Neural cell (in vitro differentiated cells): ENCODE measurements at regions not wholly inside any gene's neighbourhood (a gene's known extent, or its start where the extent isn't known, plus 50 kb on each side); places are given as distances from the start of the nearest gene placed in this dataset.
"Not testable (repeated sequence)": the region's sequence is repeated elsewhere in the genome, so short reads cannot be mapped to it uniquely, and the experiment has no call there.

Source experiments
- H2AFZ ChIP-seq: fragments of 200-600, 300-800 bp; sonication (generic), shearing (Covaris generic); 2 replicates; pipeline ENCODE4 v1.6.0; 2014; ENCODE audit warnings: low read depth, mild to moderate bottlenecking, antibody characterized with exemption, low read length, moderate library complexity
- H3F3A ChIP-seq: fragments of 200-600 bp; shearing (Covaris generic); 2 replicates; pipeline ENCODE4 v1.6.1; 2016; ENCODE audit warnings: mild to moderate bottlenecking, moderate library complexity, mixed read lengths, antibody characterized with exemption, low read length; ENCODE audit not compliant: insufficient read depth, poor library complexity, severe bottlenecking
- H3K27ac ChIP-seq: fragments of 200-600, 300-800 bp; sonication (generic), shearing (Covaris generic); 2 replicates; pipeline ENCODE4 v1.5.1; 2014; ENCODE audit warnings: mild to moderate bottlenecking, low read length, moderate library complexity
- H3K27me3 ChIP-seq: fragments of 300-800, 200-600 bp; sonication (generic), shearing (Covaris generic); 2 replicates; pipeline ENCODE4 v1.6.0; 2014; ENCODE audit warnings: mild to moderate bottlenecking, low read depth, low read length, moderate library complexity; ENCODE audit not compliant: insufficient read depth
- H3K36me3 ChIP-seq: fragments of 300-800, 200-600 bp; sonication (generic), shearing (Covaris generic); 2 replicates; pipeline ENCODE4 v1.5.1; 2014; ENCODE audit warnings: mild to moderate bottlenecking, antibody characterized with exemption, low read length, moderate library complexity; ENCODE audit not compliant: insufficient read depth
- H3K4me2 ChIP-seq: fragments of 300-800, 200-600 bp; sonication (generic), shearing (Covaris generic); 2 replicates; pipeline ENCODE4 v1.6.0; 2014; ENCODE audit warnings: mild to moderate bottlenecking, low read length
- H3K4me3 ChIP-seq: fragments of 300-800, 200-600 bp; sonication (generic), shearing (Covaris generic); 2 replicates; pipeline ENCODE4 v1.5.1; 2014; ENCODE audit warnings: mild to moderate bottlenecking, low read length, moderate library complexity
- H3K79me2 ChIP-seq: fragments of 200-600 bp; shearing (Covaris generic); replicated peaks from 2 replicates; pipeline ENCODE4 v1.6.0; 2014; ENCODE audit warnings: mild to moderate bottlenecking, low read length, moderate library complexity; ENCODE audit not compliant: insufficient read depth
- H3K9ac ChIP-seq: fragments of 300-800, 200-600 bp; sonication (generic), shearing (Covaris generic); 2 replicates; pipeline ENCODE4 v1.6.1; 2016; ENCODE audit warnings: mild to moderate bottlenecking, low read length, mixed read lengths
- H3K9me2 ChIP-seq: fragments of 200-600 bp; shearing (Covaris generic); 2 replicates; pipeline ENCODE4 v1.6.1; 2016; ENCODE audit warnings: mild to moderate bottlenecking, low read length, mixed read lengths; ENCODE audit not compliant: insufficient read depth
- H3K9me3 ChIP-seq: fragments of 200-600, 300-800 bp; sonication (generic), shearing (Covaris generic); 2 replicates; pipeline ENCODE4 v1.6.1; 2016; ENCODE audit warnings: mild to moderate bottlenecking, mixed run types, low read length, moderate library complexity, mixed read lengths
- H4K20me1 ChIP-seq: fragments of 200-600 bp; shearing (Covaris generic); 2 replicates; pipeline ENCODE4 v1.6.1; 2016; ENCODE audit warnings: mild to moderate bottlenecking, mixed run types; ENCODE audit not compliant: insufficient read depth
- EP300 ChIP-seq: fragments of 450-650 bp; conservative IDR thresholded peaks from 2 replicates; pipeline ENCODE4 v1.6.1; 2014; ENCODE audit warnings: antibody characterized with exemption, mild to moderate bottlenecking, moderate library complexity; ENCODE audit not compliant: poor library complexity, severe bottlenecking
- EZH2 ChIP-seq: fragments of 200-600, 300-800 bp; shearing (Covaris generic), sonication (generic); IDR thresholded peaks from 2 replicates; pipeline ENCODE4 v1.6.1; 2014; ENCODE audit warnings: antibody characterized with exemption, low read length, borderline replicate concordance, mild to moderate bottlenecking; ENCODE audit not compliant: insufficient read depth, poor library complexity, severe bottlenecking
- MXI1 ChIP-seq: fragments of 450-650 bp; conservative IDR thresholded peaks from 2 replicates; pipeline ENCODE4 v1.6.1; 2014; ENCODE audit warnings: antibody characterized with exemption, mild to moderate bottlenecking; ENCODE audit not compliant: poor library complexity, severe bottlenecking
- POLR2AphosphoS5 ChIP-seq: IDR thresholded peaks from 2 replicates; pipeline ENCODE4 v1.6.1; 2012
- RAD21 ChIP-seq: fragments of 450-650 bp; conservative IDR thresholded peaks from 2 replicates; pipeline ENCODE4 v1.6.1; 2014; ENCODE audit warnings: antibody characterized with exemption, mild to moderate bottlenecking, moderate library complexity
- SMC3 ChIP-seq: fragments of 450-650 bp; conservative IDR thresholded peaks from 2 replicates; pipeline ENCODE4 v1.6.1; 2014; ENCODE audit warnings: antibody characterized with exemption, mild to moderate bottlenecking, moderate library complexity; ENCODE audit not compliant: poor library complexity
- TAF1 ChIP-seq: IDR thresholded peaks from 2 replicates; pipeline ENCODE4 v1.6.1; 2012; ENCODE audit warnings: low read depth
- TF ChIP-seq, protein P1 (sequence below): IDR thresholded peaks from 2 replicates; pipeline ENCODE4 v1.6.1; 2012; ENCODE audit warnings: borderline replicate concordance
- TF ChIP-seq, protein P2 (sequence below): fragments of 450-650 bp; IDR thresholded peaks from 2 replicates; pipeline ENCODE4 v1.5.1; 2014; ENCODE audit warnings: antibody characterized with exemption, mild to moderate bottlenecking, moderate library complexity; ENCODE audit not compliant: poor library complexity, severe bottlenecking

GRCh38 chr4:106565727-106566126 is 197.1 kb upstream of the GIMD1 start:
- TF ChIP-seq, protein P1, sequence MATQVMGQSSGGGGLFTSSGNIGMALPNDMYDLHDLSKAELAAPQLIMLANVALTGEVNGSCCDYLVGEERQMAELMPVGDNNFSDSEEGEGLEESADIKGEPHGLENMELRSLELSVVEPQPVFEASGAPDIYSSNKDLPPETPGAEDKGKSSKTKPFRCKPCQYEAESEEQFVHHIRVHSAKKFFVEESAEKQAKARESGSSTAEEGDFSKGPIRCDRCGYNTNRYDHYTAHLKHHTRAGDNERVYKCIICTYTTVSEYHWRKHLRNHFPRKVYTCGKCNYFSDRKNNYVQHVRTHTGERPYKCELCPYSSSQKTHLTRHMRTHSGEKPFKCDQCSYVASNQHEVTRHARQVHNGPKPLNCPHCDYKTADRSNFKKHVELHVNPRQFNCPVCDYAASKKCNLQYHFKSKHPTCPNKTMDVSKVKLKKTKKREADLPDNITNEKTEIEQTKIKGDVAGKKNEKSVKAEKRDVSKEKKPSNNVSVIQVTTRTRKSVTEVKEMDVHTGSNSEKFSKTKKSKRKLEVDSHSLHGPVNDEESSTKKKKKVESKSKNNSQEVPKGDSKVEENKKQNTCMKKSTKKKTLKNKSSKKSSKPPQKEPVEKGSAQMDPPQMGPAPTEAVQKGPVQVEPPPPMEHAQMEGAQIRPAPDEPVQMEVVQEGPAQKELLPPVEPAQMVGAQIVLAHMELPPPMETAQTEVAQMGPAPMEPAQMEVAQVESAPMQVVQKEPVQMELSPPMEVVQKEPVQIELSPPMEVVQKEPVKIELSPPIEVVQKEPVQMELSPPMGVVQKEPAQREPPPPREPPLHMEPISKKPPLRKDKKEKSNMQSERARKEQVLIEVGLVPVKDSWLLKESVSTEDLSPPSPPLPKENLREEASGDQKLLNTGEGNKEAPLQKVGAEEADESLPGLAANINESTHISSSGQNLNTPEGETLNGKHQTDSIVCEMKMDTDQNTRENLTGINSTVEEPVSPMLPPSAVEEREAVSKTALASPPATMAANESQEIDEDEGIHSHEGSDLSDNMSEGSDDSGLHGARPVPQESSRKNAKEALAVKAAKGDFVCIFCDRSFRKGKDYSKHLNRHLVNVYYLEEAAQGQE, result no peak
- TF ChIP-seq POLR2AphosphoS5 (no peak), RAD21 (no peak), EZH2 (no peak), SMC3 (no peak), TAF1 (no peak), EP300 (no peak), MXI1 (no peak)
- TF ChIP-seq, protein P2, sequence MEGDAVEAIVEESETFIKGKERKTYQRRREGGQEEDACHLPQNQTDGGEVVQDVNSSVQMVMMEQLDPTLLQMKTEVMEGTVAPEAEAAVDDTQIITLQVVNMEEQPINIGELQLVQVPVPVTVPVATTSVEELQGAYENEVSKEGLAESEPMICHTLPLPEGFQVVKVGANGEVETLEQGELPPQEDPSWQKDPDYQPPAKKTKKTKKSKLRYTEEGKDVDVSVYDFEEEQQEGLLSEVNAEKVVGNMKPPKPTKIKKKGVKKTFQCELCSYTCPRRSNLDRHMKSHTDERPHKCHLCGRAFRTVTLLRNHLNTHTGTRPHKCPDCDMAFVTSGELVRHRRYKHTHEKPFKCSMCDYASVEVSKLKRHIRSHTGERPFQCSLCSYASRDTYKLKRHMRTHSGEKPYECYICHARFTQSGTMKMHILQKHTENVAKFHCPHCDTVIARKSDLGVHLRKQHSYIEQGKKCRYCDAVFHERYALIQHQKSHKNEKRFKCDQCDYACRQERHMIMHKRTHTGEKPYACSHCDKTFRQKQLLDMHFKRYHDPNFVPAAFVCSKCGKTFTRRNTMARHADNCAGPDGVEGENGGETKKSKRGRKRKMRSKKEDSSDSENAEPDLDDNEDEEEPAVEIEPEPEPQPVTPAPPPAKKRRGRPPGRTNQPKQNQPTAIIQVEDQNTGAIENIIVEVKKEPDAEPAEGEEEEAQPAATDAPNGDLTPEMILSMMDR, result no peak
- Histone ChIP-seq H3K36me3 (no peaks in the 10 kb centered on the region), H3K4me2 (no peak overlapping the region), H4K20me1 (no peaks in the 10 kb centered on the region), H3K27me3 (no peaks in the 10 kb centered on the region), H3K79me2 (no peaks in the 10 kb centered on the region), H3K4me3 (no peak overlapping the region), H3K9me2 (no peaks in the 10 kb centered on the region), H3K27ac (no peak overlapping the region), H3K9me3 (no peaks in the 10 kb centered on the region), H3K9ac (no peak overlapping the region), H3F3A (no peaks in the 10 kb centered on the region), H2AFZ (no peak overlapping the region)

GRCh38 chr4:106563637-106564036 is 195.1 kb upstream of the GIMD1 start:
- H3K27ac ChIP-seq, H3K9me3 ChIP-seq, H3K9ac ChIP-seq, H3K36me3 ChIP-seq, H3K4me3 ChIP-seq, H3F3A ChIP-seq, H3K79me2 ChIP-seq, H3K9me2 ChIP-seq, H2AFZ ChIP-seq, H3K4me2 ChIP-seq, H4K20me1 ChIP-seq, H3K27me3 ChIP-seq: not testable (repeated sequence)

GRCh38 chr4:106551724-106552123 is 183.1 kb upstream of the GIMD1 start:
- no peak overlapping the region for H3K4me3 ChIP-seq
- H3K9me2 ChIP-seq, result no peaks in the 10 kb centered on the region
- H3K9me3 ChIP-seq, result no peaks in the 10 kb centered on the region
- no peak overlapping the region for H3K4me2 ChIP-seq
- no peaks in the 10 kb centered on the region for H4K20me1 ChIP-seq
- no peak overlapping the region for H3K27ac ChIP-seq
- H3K79me2 ChIP-seq, result no peaks in the 10 kb centered on the region
- H2AFZ ChIP-seq, result no peak overlapping the region
- no peaks in the 10 kb centered on the region for H3F3A ChIP-seq
- H3K36me3 ChIP-seq, result no peaks in the 10 kb centered on the region
- no peaks in the 10 kb centered on the region for H3K27me3 ChIP-seq
- no peak overlapping the region for H3K9ac ChIP-seq
- TF ChIP-seq TAF1, result no peak
- TF ChIP-seq, protein P1, result no peak
- TF ChIP-seq RAD21, result no peak
- no peak for TF ChIP-seq POLR2AphosphoS5
- no peak for TF ChIP-seq EZH2
- no peak for TF ChIP-seq SMC3
- TF ChIP-seq EP300, result no peak
- TF ChIP-seq MXI1, result no peak
- TF ChIP-seq, protein P2, result no peak
